ENCODE measurements at regions not wholly inside any gene's neighbourhood (a gene's known extent, or its start where the extent isn't known, plus 50 kb on each side); places are given as distances from the start of the nearest gene placed in this dataset.

GRCh38 chr16:65522412-65522811 is 400.5 kb upstream of the CDH11 start:
- TF ChIP-seq, protein P1, sequence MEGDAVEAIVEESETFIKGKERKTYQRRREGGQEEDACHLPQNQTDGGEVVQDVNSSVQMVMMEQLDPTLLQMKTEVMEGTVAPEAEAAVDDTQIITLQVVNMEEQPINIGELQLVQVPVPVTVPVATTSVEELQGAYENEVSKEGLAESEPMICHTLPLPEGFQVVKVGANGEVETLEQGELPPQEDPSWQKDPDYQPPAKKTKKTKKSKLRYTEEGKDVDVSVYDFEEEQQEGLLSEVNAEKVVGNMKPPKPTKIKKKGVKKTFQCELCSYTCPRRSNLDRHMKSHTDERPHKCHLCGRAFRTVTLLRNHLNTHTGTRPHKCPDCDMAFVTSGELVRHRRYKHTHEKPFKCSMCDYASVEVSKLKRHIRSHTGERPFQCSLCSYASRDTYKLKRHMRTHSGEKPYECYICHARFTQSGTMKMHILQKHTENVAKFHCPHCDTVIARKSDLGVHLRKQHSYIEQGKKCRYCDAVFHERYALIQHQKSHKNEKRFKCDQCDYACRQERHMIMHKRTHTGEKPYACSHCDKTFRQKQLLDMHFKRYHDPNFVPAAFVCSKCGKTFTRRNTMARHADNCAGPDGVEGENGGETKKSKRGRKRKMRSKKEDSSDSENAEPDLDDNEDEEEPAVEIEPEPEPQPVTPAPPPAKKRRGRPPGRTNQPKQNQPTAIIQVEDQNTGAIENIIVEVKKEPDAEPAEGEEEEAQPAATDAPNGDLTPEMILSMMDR (IDR thresholded peaks at IDR 0.05) = no peak
- TF ChIP-seq EZH2 (IDR thresholded peaks at IDR 0.05; ENCODE audit: borderline replicate concordance, insufficient read depth, low read depth, low read length, poor library complexity, severe bottlenecking) = no peak
